Fibroblast of skin of scalp (primary cell): ENCODE measurements at regions not wholly inside any gene's neighbourhood (a gene's known extent, or its start where the extent isn't known, plus 50 kb on each side); places are given as distances from the start of the nearest gene placed in this dataset.
"Not testable (repeated sequence)": the region's sequence is repeated elsewhere in the genome, so short reads cannot be mapped to it uniquely, and the experiment has no call there.

Experiments used
- DNase-seq: peaks from one replicate; pipeline ENCODE4 v3.0.0-alpha.2; 2013

DNA sequence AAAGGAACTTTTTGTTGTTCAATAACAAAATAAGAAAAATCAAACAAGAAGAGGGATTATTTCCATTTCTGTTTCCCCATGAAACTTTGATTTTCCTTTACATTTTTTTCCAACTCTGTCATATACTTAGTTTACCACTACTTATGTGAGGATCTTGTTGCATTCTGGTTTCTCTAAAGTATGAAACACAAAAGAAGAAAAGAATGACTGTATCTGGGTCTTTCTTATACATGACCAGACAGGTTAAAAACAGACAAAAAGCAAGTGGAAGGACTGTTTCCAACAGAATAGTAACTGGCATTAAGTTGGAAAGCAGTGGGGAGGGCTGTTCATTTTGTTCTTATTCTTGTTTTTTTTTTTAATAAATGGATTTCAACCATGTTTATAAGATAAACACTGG lies 1207.8 kb upstream of the FAM98A start:
- DNase-seq: no peak

DNA sequence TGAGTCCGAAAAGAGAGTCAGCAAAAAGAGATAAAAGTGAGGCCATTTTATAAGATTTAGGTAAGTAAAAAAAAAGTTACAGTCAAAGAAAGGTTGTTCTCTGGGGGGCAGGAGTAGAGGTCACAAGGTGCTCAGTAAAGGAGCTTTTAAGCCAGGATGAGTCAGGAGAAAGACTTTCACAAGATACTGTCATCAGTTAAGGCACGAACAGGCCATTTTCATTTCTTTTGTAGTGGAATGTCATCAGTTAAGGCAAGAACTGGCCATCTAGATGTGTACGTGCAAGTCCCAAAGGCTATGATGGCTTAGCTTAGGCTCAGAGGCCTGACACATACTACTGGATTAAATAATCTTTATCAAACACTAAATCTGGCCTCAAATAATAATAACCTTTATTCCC lies 1207.3 kb upstream of the FAM98A start:
- no peak for DNase-seq

DNA sequence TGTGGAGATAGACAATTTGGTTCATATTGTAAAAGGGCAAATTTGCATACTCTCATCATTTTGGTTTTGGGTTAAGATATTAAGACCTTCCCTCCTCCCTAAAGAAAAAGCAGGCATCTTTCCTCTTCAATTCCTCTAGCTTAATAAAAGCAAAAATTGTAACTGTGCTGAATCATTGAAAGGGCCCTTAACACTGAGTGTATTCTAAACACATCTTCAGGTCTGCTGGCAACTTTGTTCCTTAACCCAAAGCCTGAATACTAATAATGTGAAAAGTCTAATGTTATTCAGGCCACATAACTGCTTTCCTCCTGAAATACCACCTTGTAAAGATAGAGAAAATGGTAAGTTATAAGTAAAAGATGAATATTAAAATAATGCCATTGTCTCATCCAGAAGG lies 1200.5 kb upstream of the FAM98A start:
- DNase-seq: no peak

DNA sequence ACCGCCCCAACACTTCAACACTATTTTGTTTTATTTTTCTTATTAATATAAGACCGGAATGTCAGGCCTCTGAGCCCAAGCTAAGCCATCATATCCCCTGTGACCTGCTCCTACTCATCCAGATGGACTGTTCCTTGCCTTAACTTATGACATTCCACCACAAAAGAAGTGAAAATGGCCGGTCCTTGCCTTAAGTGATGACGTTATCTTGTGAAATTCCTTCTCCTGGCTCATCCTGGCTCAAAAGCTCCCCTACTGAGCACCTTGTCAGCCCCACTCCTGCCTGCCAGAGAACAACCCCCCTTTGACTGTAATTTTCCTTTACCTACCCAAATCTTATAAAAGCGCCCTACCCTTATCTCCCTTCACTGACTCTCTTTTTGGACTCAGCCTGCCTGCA lies 1196.5 kb upstream of the FAM98A start:
- DNase-seq: not testable (repeated sequence)

DNA sequence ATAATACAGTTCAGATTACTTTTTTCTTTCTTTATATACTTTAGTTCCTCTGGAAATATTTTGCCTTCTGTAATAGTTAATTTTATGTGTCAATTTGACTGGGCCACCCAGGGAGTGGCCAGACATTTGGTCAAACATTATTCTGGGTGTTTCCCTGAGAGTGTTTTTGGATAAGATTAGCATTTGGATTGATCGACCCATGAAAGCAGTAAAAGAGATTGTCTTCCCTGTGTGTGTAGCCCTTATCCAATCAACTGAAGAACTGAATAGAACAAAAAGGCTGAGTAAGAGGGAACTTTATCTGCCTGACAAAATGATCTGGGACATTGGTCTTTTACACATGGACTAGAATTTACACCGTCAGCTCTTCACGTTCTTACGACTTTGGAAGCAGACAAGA lies 1190.1 kb upstream of the FAM98A start:
- no peak for DNase-seq

DNA sequence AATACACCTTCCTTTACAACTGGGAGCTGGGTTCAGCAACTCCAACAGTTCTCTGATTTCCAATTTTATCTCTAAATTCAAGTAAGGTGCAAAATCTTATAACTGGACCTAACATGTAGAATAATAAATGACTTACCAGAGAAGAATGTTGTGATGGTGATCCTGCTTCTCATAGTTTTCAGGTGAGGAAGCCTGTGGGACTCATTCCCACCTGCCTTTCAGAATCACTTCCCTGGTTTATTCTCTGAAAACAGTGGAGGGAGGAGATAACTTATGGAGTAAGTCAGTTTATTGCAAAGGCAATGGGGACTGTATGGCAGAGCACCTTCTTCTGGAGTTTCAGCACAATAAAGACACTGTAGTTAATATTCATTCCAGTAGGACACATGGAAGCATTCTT lies 1188.2 kb upstream of the FAM98A start:
- no peak for DNase-seq

DNA sequence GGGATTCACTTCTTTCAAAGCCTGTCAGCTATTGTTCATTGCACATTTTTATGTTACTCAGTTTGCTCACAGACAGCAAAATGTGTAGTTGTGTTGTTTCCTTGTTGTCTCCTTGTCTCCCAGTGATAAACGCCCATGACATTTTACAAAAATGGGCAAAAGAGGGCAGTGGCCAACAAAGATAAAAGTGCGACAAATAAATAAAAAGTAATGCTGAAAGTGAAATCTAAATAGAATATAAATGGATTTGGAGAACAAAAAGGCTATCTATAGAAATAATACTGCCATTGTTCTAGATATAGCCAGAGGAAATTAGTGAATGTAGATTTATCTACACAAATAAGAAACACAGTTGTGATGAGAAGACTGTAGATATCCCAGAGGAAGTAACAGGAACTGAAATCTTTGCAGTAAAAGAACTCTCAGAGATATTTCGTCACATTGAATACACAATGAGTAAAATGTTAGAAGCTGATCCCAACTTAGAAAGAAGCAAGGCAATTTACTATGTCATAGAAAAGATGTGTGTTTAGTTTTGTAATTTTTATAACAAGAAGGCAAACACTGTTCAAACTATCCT lies 1186.2 kb upstream of the FAM98A start:
- no peak for DNase-seq

DNA sequence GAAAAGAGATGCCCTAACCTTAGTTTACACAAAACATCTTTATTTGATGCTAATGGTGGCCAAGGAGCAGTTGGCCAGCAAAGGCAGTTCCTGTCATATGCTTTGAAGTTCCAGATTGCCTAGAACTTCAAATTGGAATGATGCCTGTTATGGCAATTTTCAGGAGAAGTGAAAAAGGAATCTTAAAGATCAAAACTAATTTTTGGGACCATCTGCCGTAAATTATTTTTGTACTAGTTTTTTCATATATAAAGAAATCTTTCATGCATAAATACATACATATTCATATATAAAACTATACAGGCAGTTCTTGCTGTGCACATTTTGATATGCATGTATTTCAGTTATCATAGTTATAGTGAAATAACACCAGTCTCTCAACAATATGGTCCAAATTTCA lies 1185.6 kb upstream of the FAM98A start:
- DNase-seq: no peak

DNA sequence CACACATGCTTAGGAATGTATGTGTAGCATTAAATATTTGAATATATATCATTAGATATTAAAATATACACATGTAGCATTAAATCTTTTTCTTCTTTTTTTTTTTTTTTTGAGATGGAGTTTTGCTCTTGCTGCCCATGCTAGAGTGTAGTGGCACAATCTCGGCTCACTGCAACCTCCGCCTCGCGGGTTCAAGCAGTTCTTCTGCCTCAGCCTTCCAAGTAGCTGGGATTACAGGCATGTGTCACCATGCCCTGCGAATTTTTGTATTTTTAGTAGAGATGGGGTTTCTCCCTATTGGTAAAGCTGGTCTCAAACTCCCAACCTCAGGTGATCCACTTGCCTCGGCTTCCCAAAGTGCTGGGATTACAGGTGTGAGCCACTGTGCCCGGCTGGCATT lies 1151.6 kb upstream of the FAM98A start:
- DNase-seq: not testable (repeated sequence)

DNA sequence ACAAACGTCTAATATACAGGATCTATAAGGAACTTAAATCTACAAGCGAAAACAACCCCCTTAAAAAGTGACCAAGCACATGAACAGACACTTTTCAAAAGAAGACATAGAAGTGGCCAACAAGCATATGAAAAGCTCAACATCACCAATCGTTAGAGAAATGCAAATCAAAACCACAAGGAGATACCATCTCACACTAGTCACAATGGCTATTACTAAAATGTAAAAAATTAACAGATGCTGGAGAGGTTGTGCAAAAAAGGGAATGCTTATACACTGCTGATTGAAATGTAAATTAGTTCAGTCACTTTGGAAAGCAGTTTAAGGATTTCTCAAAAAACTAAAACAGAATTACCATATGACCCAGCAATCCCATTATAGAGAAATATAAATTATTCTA lies 1148.5 kb upstream of the FAM98A start:
- DNase-seq: no peak

DNA sequence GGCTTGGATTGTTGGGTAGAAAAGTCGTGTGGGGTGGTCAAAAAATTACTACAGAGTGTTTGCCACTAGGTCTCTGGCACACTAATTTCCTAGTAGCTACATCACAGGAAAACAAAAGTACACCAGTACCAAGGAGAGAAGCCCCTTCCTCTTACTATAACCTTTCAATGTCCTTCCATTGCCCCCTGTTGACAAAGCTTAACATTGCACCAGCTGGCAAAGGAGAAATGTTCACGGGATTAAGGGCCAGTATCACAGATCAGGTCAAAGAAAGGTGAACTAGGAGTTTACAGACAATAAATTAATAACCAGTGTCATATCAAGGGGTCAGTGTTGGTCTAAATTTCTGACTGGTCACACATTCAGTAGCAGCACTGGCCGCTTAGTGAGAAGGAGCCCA lies 1139.6 kb upstream of the FAM98A start:
- DNase-seq: no peak

DNA sequence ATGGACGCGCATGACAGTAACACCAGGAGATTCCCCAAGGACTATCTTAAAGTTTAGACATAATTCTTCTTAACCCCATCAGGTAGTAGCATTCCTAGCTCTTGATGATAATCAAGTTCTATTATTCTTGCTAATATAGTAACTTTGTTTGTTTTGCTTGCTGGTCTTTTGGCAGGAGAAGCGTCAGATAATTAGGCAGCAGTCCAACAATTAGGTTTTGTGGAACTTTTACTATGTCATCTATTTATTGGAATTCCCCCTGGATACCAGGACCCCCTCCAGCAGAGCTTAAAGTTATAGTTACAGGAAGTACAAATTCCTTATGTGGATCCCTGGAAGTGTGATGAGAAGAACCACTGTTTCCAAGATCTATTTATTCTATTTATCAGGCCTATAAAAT lies 1138.0 kb upstream of the FAM98A start:
- no peak for DNase-seq

DNA sequence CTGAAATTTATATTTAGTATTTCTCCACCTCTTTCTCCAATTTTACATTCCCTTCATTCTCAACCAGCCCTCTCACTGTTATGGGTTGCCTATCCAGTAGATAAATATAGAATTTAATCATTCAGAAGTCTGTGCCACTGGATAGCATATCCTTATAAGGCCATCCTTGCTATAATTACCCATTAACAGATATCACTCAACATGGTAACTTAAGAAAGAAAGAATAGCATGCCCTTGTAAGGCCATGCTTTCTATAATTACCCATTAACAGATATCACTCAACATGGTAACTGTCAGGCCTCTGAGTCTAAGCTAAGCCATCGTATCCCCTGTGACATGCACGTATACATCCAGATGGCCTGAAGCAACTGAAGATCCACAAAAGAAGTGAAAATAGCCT lies 1137.4 kb upstream of the FAM98A start:
- DNase-seq: no peak

DNA sequence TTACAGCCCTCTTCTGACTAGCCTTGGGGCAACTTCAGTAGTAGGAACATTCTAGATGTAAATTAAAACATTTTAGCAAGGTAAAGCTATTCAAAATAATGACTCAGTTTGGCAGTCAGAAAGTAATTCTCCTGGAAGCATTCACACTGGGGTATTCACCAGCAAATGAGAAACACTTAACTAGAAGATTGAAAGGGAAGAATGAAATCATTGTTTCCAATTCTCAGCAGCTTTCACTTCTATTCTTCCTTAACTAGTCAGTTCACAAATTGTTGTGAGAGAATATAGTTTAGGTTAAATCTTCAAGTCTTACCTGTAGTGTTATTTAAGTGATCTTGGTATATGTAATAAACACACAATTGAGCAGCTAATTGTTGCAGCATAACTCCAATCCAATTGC lies 1135.6 kb upstream of the FAM98A start:
- no peak for DNase-seq

DNA sequence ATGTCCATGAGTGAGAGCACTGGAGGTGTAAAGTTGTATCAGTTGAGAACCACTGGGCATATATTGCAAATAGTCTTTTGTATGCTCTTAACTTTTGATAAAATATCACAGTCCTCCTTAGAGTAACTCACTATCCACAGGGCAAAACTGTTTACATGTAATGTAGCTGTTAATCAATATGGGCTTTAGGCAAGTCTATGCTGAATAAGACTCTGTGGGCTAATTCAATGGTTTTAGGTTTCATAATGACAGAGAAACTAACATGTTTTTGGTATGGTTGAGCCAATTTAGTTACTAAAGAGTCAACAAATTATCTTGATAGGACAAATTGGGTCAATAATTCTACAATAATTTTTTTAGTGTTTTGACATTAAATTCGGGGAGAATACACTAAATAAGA lies 1134.9 kb upstream of the FAM98A start:
- DNase-seq: no peak

DNA sequence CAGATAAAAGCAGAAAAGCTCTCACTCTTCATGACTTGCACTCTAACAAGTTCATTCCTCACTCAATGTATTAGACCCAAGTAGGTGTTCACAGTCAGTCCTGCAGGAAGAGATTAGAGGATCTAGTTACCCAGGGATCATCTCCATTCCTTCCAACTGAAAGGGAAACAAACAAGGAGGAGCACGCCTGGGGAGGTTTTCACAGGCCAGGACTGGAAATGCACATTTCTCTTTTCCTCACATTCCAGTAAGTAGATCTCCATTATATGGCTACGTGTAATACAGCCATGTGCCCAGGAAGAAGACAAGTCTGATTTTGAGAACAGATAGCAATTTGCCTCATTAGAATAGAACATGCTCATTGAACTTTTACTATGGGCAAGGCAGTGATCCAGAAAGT lies 1132.2 kb upstream of the FAM98A start:
- no peak for DNase-seq

DNA sequence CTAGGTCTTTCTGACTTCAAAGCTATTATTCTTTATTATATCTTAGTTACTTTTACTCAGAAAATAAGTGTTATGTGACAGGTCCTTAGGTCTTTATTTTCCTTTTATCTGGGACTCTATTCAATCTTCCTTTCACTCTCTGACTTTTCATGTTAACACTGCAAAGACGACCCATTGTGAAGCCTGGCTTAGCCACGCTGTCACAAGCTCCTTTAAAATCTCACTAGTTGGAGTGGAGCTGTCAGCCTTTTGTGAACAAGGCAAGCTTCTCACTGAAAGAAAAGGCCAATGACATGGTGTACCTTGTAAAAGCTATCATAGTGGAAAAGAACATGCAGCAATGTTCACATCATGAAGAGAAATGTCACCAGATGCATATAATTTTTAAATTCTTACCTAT lies 1130.7 kb upstream of the FAM98A start:
- no peak for DNase-seq

DNA sequence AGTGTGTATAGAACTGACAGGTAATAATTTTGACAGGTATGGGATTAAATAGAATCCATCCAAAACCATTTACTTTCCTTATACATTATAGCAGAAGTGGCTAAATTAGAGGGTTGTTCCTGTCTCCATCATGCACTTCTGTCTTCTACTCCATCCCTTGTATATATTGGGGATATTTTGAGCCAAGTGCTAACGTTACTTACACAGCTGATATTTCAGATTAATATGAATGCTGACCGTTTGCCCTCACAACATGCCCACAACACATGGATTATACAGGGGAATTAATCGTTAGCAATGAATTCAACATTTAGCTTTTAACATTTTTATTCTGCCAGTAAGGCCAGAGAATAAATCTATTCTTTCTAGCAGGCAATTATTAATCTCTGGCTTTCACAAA lies 1125.0 kb upstream of the FAM98A start:
- no peak for DNase-seq

DNA sequence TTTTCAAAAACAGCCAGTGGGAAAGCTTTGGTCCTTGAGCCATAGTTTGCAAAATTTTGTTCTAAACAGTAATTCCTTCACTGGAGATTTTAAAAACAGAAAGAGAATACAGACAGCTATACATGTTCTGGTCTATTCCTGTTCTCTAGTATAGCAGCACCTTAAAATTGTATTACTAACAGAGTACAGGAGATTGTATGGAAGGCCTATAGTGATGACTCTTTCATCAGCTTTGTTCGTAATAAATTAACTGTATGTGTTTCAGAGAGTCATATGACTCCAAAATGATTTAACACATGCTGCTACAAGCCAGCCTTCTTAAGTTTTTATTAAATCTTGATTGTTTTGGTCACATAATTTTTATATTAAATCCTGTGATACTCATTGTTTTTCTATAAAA lies 1124.6 kb upstream of the FAM98A start:
- DNase-seq: no peak

DNA sequence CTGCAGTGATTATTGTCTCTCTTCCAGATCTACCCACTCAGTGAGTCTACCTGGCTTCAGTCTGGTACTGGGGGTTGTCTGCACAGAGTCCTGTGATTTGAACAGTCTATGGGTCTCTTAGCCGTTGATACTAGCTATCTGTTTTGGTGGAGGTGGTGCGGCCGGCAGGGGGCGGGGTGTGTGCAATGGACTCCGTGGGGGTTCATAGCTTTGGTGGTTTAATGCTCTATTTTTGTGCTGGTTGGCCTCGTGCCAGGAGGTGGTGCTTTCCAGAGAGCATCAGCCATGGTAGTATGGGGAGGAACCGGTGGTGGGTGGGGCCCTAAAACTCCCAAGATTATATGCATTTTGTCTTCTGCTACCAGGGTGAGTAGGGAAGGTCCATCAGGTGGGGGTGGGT lies 1120.1 kb upstream of the FAM98A start:
- DNase-seq: no peak

DNA sequence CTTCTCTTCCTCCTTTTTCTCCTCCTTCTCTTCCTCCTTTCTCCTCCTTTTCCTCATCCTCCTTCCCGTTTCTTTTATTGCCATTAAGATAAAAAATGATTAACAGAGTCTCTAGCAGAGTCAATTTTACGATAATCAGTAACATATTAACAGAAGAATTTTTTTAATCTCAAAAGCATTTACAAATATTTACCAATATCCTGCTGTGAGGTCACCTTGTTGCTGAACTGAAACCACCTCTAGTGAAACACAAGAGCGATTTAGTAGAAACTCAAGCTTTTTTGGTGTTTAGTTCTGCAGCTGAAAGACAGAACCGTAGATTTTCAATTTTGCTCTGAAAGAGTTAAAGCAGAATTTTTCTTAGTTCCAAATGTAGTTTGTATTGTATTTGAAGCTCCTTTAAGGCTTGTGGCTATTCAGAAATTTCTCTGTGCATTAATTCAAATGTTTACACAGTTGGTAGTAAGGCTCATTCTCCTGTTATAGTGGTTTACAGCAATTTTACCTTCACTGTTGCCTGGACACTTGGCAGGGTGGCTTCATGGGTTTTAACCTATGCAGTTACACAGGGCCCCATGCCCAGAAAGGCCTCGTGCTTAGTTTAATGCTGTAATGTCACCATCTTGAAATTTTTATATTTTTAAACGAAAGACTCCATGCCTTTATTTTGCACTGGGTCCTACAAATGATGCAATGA lies 1106.6 kb upstream of the FAM98A start:
- DNase-seq: no peak

DNA sequence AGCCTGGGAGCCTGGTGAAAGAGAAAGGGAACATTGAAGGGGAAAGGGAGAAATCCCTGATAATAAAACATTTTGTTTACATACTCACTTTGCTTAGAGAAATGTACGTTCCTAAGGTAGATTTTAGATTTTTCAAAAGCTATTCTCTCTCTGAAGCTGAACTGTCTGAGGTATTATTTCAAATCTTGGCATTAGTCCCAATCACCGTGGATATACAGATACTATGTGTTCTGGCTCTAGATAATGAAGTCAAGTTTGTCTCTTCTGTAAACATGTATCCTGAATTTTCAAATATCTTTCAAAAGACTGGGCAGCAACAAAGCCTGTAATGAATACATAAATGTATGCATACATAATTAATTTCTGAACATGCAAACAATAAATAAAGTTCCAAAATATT lies 1104.2 kb upstream of the FAM98A start:
- no peak for DNase-seq

DNA sequence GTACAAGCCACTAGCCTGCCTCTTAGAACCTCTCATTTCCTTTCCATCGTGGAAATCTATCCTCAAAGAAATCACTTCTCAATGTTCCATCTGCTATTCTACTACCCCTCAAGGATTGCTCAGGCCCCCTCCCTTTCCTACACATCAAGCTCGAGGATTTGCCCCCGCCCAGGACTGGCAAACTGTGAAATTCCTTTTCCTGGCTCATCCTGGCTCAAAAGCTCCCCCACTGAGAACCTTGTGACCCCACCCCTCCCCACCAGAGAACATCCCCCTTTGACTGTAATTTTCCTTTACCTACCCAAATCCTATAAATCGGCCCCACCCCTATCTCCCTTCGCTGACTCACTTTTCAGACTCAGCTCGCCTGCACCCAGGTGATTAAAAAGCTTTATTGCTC lies 1103.3 kb upstream of the FAM98A start:
- DNase-seq: not testable (repeated sequence)

DNA sequence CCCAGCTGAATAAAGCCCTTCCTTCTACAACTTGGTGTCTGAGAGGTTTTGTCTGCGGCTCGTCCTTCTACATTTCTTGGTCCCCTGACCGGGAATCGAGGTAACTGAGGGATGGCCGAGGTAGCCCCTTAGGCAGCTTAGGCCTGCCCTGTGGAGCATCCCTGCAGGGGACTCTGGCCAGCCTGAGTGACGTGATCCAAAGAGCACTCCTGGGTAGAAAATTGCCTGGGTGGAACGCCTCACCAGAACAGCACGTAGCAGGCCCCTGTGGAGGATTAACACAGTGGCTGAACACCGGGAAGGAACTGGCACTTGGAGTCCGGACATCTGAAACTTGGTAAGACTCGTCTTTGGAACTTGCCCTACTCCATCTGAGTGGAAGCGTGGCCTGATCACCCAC lies 1078.5 kb upstream of the FAM98A start:
- not testable (repeated sequence) for DNase-seq

DNA sequence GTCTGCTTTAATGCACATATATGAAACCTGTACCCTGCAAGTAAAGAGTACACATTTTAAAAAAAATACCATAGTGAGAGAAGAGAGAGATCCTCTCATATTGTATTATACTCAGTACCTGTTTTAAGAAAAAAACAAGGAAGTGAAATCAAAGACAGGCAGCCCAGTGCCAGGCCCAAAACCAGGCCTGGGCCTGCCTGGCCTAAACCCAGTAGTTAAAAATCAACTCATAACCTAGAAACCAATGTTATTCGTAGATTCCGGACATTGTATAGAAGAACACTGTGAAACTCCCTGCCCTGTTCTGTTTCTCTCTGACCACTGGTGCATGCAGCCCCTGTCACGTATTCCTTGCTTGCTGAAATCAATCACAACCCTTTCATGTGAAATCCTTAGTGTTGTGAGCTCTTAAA lies 1078.0 kb upstream of the FAM98A start:
- DNase-seq: not testable (repeated sequence)
